ENCODE measurements at regions not wholly inside any gene's neighbourhood (a gene's known extent, or its start where the extent isn't known, plus 50 kb on each side); places are given as distances from the start of the nearest gene placed in this dataset.

GRCh38 chr2:105582952-105583660 lies 161.6 kb upstream of the NCK2 start:
- Histone ChIP-seq H3K4me3 (ENCODE audit: low read depth in 1 of 3, low read length in 3 of 3) (no peak overlapping the region), H3K36me3 (ENCODE audit: control insufficient read depth in 4 of 4, insufficient read depth in 3 of 4, low read depth in 1 of 4, low read length in 3 of 4) (no peaks in the 10 kb centered on the region), H3K9me3 (ENCODE audit: control insufficient read depth in 4 of 4, low read length in 3 of 4) (peaks cover 0 to 6% (median 0%) of the 10 kb centered on the region in 4 donors), H3K9ac (ENCODE audit: low read depth in 1 of 2, low read length in 2 of 2) (no peak overlapping the region), H3K27me3 (ENCODE audit: control insufficient read depth in 4 of 4, insufficient read depth in 4 of 4, low read length in 3 of 4) (peaks cover 0 to 17% (median 0%) of the 10 kb centered on the region in 4 donors), H3K4me1 (ENCODE audit: control insufficient read depth in 4 of 4, insufficient read depth in 4 of 4, low read length in 3 of 4) (no peaks in the 10 kb centered on the region), H3K27ac (ENCODE audit: low read depth in 1 of 2, low read length in 2 of 2) (no peak overlapping the region)
- no peak for DNase-seq (ENCODE audit: low spot score)
- 64% methylated on average over 3 of the region's 3 CpGs for WGBS
- TF ChIP-seq RAD21 (IDR thresholded peaks at IDR 0.05) (no peak), HNF4A (conservative IDR thresholded peaks at IDR 0.05) (peak in 1 of 2 donors; percentile 4), REST (IDR thresholded peaks at IDR 0.05) (no peak), CTCF (IDR thresholded peaks at IDR 0.05; ENCODE audit: low read depth, low read length, missing input control) (no peak)

GRCh38 chr2:105581555-105581944 lies 163.2 kb upstream of the NCK2 start:
- no peak overlapping the region for H3K9ac ChIP-seq (ENCODE audit: low read depth in 1 of 2, low read length in 2 of 2)
- no peak for TF ChIP-seq MAX (IDR thresholded peaks at IDR 0.05)
- TF ChIP-seq FOXA2 (IDR thresholded peaks at IDR 0.05), result no peak
- no peak for TF ChIP-seq REST (IDR thresholded peaks at IDR 0.05)
- TF ChIP-seq HNF4G (IDR thresholded peaks at IDR 0.05), result no peak
- TF ChIP-seq RAD21 (IDR thresholded peaks at IDR 0.05), result no peak
- no peak for TF ChIP-seq FOXA1 (IDR thresholded peaks at IDR 0.05)
- TF ChIP-seq, protein P1, sequence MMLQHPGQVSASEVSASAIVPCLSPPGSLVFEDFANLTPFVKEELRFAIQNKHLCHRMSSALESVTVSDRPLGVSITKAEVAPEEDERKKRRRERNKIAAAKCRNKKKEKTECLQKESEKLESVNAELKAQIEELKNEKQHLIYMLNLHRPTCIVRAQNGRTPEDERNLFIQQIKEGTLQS (IDR thresholded peaks at IDR 0.05), result no peak
- TF ChIP-seq JUND (IDR thresholded peaks at IDR 0.05), result no peak
- TF ChIP-seq GABPA (IDR thresholded peaks at IDR 0.05 in 1 of 2, conservative IDR thresholded peaks at IDR 0.05 in 1 of 2), result no peak
- TF ChIP-seq RXRA (IDR thresholded peaks at IDR 0.05), result no peak
- TF ChIP-seq YY1 (IDR thresholded peaks at IDR 0.05), result no peak
- no peak for DNase-seq (ENCODE audit: low spot score)
- WGBS, result 78% methylated on average over 3 of the region's 3 CpGs
- H3K36me3 ChIP-seq (ENCODE audit: control insufficient read depth in 4 of 4, insufficient read depth in 3 of 4, low read depth in 1 of 4, low read length in 3 of 4), result no peaks in the 10 kb centered on the region
- H3K27ac ChIP-seq (ENCODE audit: low read depth in 1 of 2, low read length in 2 of 2), result no peak overlapping the region
- no peaks in the 10 kb centered on the region for H3K9me3 ChIP-seq (ENCODE audit: control insufficient read depth in 4 of 4, low read length in 3 of 4)
- no peaks in the 10 kb centered on the region for H3K4me1 ChIP-seq (ENCODE audit: control insufficient read depth in 4 of 4, insufficient read depth in 4 of 4, low read length in 3 of 4)
- peaks cover 0 to 20% (median 0%) of the 10 kb centered on the region in 4 donors for H3K27me3 ChIP-seq (ENCODE audit: control insufficient read depth in 4 of 4, insufficient read depth in 4 of 4, low read length in 3 of 4)
- no peak overlapping the region for H3K4me3 ChIP-seq (ENCODE audit: low read depth in 1 of 3, low read length in 3 of 3)

Data from liver (tissue), 8 donors.